ENCODE measurements at regions not wholly inside any gene's neighbourhood (a gene's known extent, or its start where the extent isn't known, plus 50 kb on each side); places are given as distances from the start of the nearest gene placed in this dataset.

- no peak for DNase-seq
Observed at GRCh38 chr13:79749566-79749965, 268.6 kb downstream of the NDFIP2 start.

GRCh38 chr13:79745081-79745480 is 264.1 kb downstream of the NDFIP2 start:
- no peak for DNase-seq

- no peak for DNase-seq
Observed at GRCh38 chr13:79742923-79743322, 262.0 kb downstream of the NDFIP2 start.

- no peak for DNase-seq
Observed at GRCh38 chr13:79740991-79741390, 260.0 kb downstream of the NDFIP2 start.

- no peak for DNase-seq
Observed at GRCh38 chr13:79736356-79736755, 255.4 kb downstream of the NDFIP2 start.

- no peak for DNase-seq
Observed at GRCh38 chr13:79735228-79735627, 254.3 kb downstream of the NDFIP2 start.

- DNase-seq = no peak
Observed at GRCh38 chr13:79727086-79727485, 246.1 kb downstream of the NDFIP2 start.

GRCh38 chr13:79725841-79726240 is 244.9 kb downstream of the NDFIP2 start:
- DNase-seq = no peak

- peak; percentile 22 for DNase-seq
Observed at GRCh38 chr13:79724348-79725103, 243.6 kb downstream of the NDFIP2 start.

- DNase-seq = no peak
Observed at GRCh38 chr13:79723519-79724024, 242.6 kb downstream of the NDFIP2 start.

- no peak for DNase-seq
Observed at GRCh38 chr13:79722885-79723445, 242.0 kb downstream of the NDFIP2 start.

- DNase-seq = no peak
Observed at GRCh38 chr13:79716191-79716590, 235.2 kb downstream of the NDFIP2 start.

- no peak for DNase-seq
Observed at GRCh38 chr13:79711631-79712030, 230.7 kb downstream of the NDFIP2 start.

- DNase-seq = no peak
Observed at GRCh38 chr13:79710376-79710775, 229.4 kb downstream of the NDFIP2 start.

GRCh38 chr13:79709471-79709870 is 228.5 kb downstream of the NDFIP2 start:
- DNase-seq = no peak

GRCh38 chr13:79703772-79704171 is 222.8 kb downstream of the NDFIP2 start:
- no peak for DNase-seq

- DNase-seq = no peak
Observed at GRCh38 chr13:79695754-79696153, 214.8 kb downstream of the NDFIP2 start.

- DNase-seq = no peak
Observed at GRCh38 chr13:79692846-79693245, 211.9 kb downstream of the NDFIP2 start.

- DNase-seq = no peak
Observed at GRCh38 chr13:79691826-79692225, 210.9 kb downstream of the NDFIP2 start.

- no peak for DNase-seq
Observed at GRCh38 chr13:79688741-79689140, 207.8 kb downstream of the NDFIP2 start.

- DNase-seq = no peak
Observed at GRCh38 chr13:79686441-79686840, 205.5 kb downstream of the NDFIP2 start.

GRCh38 chr13:79684371-79684770 is 203.4 kb downstream of the NDFIP2 start:
- no peak for DNase-seq

- DNase-seq = no peak
Observed at GRCh38 chr13:79682164-79682563, 201.2 kb downstream of the NDFIP2 start.

GRCh38 chr13:79681069-79681468 is 200.1 kb downstream of the NDFIP2 start:
- no peak for DNase-seq

- no peak for DNase-seq
Observed at GRCh38 chr13:79680485-79680884, 199.5 kb downstream of the NDFIP2 start.
